Stimulated activated CD4-positive, alpha-beta T cell treated with anti-CD3 and anti-CD28 coated beads, Interleukin-2, amount 100 ng/mL, for 24 hours (primary cell): ENCODE measurements at regions not wholly inside any gene's neighbourhood (a gene's known extent, or its start where the extent isn't known, plus 50 kb on each side); places are given as distances from the start of the nearest gene placed in this dataset.
"Not testable (repeated sequence)": the region's sequence is repeated elsewhere in the genome, so short reads cannot be mapped to it uniquely, and the experiment has no call there.

Experiments used
- DNase-seq, 2 donors: peaks; one replicate each; pipeline ENCODE4 v3.0.0-alpha.2; 2020

DNA sequence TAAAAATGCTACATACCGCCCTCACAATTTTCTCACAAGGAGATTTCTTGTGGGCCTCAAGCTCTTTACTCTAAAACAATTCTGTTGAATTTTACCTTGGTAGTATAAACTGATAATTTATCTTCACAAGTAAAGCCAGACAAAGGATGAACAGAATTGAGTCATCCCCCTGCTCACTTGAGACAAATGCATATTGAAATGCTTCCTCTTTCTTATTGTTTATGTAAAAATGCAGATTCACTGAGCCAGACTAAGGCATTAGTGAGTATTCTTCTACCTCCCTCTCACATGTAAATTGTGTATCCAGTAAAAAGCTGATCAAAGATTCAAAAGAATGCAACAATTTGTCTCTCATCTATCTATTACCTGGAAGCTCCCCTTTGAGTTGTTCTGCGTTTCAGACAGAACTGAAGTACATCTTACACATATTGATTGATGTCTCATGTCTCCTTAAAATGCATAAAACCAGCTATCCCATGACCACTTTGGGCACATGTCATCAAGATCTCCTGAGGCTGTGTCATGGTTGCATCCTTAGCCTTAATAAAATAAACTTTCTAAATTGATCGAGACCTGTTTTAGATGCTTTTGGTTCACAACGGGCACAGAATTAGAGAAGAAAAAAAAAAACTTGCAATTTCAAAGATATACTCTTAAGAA lies 743.1 kb upstream of the B3GALT2 start:
- no peak for DNase-seq

- no peak for DNase-seq
Observed at GRCh38 chr1:193927550-193927949, 741.1 kb upstream of the B3GALT2 start.

DNA sequence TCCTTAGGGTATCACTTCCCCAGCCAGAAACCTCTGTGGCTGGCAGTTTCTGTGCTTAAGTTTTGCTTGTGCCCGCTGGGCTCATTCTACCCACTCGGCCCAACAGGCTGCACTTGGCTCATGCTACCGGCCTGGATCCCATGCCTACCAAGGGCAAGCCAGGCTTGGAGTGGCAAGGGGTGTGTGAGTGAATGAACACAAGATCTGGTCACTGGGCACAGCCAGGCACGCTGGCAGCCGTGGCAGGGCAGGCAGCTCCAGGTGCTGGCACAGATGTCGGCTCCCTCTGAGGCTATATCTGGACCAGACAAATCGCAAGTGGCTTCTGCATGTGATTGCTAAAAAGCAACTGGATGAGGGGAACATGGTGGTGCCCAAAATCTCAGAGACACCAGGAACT lies 740.5 kb upstream of the B3GALT2 start:
- no peak for DNase-seq

- no peak for DNase-seq
Observed at GRCh38 chr1:193919827-193920226, 733.4 kb upstream of the B3GALT2 start.

DNA sequence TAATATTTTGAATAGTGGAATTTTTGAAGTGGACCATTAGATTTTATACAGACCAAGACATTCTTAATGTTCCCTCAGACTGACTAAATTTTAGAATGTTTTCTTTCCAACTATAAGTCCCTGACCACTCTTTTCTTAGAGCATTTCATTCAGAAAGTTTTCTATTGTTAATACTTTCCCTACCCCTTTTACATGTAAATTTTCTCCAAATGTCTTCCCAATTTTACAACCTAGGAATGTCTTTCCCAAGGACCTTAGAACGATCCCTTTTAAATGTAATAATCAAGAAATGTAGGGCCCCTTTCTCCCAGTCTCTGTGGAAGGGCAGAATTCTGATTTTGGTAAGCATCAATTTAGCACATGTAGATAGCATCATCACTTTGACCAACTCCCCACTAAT lies 730.0 kb upstream of the B3GALT2 start:
- no peak for DNase-seq

- DNase-seq: no peak
Observed at GRCh38 chr1:193914871-193915270, 728.5 kb upstream of the B3GALT2 start.

GRCh38 chr1:193909406-193910082 lies 723.1 kb upstream of the B3GALT2 start:
- no peak for DNase-seq

DNA sequence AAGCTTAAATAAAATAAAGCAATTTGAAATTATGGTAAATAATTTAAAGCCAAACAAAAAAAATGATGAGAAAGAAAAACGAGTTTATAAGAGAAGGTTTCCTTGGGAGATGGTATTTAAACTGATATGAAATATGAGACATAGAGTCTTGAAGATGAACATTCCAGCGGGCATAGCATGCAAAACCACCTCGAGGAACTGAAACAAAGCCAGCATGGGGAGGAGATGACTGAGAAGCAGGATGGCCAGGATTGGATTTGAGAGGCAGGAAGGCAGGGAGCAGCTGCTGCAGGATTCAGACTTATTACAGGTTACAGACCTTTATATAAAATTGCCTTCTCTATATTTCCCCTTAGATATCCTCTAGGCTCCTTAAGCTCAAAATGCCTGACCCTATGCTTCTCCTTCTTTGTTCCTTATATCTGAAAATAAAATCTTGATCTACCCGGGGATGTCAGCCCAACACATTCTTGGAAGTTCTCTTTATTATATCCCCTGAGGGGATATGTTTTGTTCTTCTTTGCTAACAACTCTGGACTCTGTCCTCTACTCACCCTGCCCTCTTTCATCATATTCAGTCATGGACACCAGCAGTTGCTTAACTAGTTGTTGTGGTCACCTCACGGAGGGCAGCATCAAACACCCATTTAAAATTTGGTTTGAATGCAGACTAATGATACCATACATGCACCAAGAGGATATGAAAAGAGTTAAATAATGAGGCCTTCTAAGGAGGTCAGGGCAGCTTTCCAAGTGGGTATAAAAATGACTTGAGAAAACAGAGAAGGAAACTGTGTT lies 719.1 kb upstream of the B3GALT2 start:
- no peak for DNase-seq

- no peak for DNase-seq
Observed at GRCh38 chr1:193891788-193892187, 705.4 kb upstream of the B3GALT2 start.

DNA sequence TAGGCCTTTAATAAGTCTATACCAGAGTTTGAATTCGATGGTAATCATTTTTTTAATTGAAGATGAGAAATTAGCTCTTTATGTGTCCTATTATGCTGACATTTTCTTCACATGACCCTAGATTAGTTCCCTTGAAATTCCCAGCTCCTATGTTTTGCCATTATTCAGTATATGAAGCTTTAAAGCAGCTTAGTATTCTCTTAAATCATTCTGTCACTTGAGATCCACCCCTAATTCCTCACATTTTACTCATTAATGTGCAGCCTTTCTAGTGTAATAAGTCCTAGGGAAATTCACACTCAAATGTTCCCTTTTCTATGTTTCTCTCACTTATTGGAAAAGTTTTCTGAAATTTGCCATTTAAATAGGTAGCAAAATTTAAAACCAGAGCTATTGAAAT lies 704.5 kb upstream of the B3GALT2 start:
- no peak for DNase-seq

- no peak for DNase-seq
Observed at GRCh38 chr1:193884848-193885558, 698.6 kb upstream of the B3GALT2 start.

DNA sequence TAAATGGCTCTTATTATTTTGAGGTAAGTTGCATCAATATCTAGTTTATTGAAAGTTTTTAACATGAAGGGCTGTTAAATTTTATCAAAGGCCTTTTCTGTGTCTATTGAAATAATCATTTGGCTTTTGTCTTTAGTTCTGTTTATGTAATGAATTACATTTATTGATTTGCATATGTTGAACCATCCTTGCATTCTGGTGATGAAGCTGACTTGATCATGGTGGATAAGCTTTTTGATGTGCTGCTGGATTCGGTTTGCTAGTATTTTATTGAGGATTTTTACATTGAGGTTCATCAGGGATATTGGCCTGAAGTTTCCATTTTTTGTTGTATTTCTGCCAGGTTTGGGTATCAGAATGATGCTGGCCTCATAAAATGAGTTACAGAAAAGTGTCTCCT lies 691.5 kb upstream of the B3GALT2 start:
- not testable (repeated sequence) for DNase-seq

DNA sequence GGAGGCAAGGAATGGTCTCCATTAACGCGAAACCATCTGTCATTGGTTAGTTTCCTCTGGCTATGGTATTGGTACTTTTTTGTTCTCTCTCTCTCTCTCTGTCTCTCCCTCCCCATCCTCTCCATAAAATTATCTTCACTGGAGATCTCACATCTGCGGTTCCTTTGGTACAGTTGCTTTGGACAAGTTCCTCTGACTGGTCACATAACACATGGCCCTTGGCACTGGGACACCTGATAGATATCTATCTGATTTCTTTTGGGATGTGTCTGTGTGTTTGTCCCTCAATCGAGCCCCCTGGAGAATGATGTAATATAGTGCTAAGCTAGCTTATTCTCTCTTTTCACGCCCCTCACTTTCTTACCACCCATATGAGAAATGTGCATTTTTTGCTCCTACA lies 682.0 kb upstream of the B3GALT2 start:
- DNase-seq: no peak

GRCh38 chr1:193856261-193856660 lies 669.8 kb upstream of the B3GALT2 start:
- DNase-seq: no peak

DNA sequence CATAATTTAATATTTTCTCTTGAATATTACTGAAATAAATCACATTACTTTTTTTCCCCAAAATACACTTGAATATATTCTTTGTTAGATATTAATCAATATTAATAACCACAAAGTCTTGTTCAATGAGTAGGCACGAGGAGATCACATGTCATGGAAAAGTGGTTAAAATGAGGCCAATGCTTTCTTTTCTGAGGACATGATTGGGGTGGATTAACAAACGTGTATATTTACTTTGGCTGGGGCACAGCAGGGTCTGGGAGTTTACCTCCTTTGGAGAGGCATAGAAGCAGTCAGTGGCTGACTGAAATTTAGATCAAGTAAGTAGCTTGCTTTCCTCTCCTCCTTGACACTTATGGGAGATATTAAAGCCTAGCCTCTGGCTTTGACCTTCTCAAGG lies 664.3 kb upstream of the B3GALT2 start:
- DNase-seq: no peak

- DNase-seq: no peak
Observed at GRCh38 chr1:193846876-193847604, 660.6 kb upstream of the B3GALT2 start.

GRCh38 chr1:193846411-193846810 lies 660.0 kb upstream of the B3GALT2 start:
- no peak for DNase-seq

DNA sequence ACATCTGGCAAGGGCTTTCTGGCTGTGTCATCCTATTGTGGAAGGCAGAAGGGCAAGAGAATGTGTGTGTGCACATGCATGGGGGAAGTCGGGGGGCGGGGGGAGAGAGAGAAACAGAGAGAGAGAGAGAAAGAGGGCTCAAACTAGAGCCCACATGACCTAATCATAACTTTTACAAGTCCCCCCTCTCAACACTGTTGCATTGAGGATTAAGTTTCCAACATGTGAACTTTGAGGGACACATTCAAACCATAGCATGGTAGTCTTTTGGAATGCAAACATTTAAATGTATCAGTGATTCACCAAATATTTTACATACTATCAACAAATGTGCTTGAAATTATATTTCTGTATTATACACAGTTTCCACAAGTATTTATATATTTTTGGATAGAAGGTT lies 655.4 kb upstream of the B3GALT2 start:
- no peak for DNase-seq

GRCh38 chr1:193831465-193831864 lies 645.1 kb upstream of the B3GALT2 start:
- no peak for DNase-seq

GRCh38 chr1:193827516-193827915 lies 641.1 kb upstream of the B3GALT2 start:
- no peak for DNase-seq

- no peak for DNase-seq
Observed at GRCh38 chr1:193819376-193819775, 633.0 kb upstream of the B3GALT2 start.

DNA sequence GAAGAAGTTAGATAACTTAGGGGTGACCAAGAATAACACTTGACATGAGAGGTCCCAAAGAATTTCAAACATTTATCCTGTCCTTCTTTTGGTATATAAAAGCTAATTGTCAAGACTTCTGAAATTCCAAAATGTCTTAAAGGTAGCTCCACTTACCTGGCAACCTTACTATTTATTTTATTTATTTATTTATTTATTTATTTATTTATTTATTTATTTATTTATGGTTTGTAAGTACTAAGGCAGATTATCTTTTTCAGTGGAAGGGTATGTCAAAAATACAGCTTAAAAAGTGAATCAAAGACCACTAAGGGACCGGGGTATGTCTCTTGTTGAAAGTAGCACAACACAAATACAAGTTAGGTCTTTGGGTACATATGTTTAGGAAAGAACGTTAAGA lies 620.8 kb upstream of the B3GALT2 start:
- DNase-seq: no peak
